ENCODE measurements at regions not wholly inside any gene's neighbourhood (a gene's known extent, or its start where the extent isn't known, plus 50 kb on each side); places are given as distances from the start of the nearest gene placed in this dataset.

DNA sequence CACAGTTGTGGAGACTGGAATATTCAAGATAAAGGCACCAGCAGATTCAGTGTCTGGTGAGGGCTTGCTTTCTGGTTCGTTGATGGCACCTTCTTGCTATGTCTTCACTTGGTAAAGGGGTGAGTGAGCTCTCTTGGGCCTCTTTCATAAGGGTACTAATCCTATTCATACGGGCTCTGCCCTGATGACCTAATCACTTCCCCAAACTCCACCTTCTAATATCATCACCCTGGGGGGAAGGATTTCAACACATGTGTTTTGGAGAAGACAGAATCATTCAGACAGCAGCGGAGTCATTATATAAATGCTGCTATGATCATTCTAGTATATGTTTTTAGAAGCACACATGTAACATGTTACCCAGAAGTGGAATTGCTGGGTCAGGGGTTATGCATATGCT, 295.3 kb upstream of the CTSO start:
- TF ChIP-seq, protein P1, sequence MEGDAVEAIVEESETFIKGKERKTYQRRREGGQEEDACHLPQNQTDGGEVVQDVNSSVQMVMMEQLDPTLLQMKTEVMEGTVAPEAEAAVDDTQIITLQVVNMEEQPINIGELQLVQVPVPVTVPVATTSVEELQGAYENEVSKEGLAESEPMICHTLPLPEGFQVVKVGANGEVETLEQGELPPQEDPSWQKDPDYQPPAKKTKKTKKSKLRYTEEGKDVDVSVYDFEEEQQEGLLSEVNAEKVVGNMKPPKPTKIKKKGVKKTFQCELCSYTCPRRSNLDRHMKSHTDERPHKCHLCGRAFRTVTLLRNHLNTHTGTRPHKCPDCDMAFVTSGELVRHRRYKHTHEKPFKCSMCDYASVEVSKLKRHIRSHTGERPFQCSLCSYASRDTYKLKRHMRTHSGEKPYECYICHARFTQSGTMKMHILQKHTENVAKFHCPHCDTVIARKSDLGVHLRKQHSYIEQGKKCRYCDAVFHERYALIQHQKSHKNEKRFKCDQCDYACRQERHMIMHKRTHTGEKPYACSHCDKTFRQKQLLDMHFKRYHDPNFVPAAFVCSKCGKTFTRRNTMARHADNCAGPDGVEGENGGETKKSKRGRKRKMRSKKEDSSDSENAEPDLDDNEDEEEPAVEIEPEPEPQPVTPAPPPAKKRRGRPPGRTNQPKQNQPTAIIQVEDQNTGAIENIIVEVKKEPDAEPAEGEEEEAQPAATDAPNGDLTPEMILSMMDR (conservative IDR thresholded peaks at IDR 0.05; ENCODE audit: low read depth in 2 of 2), result no peak
- TF ChIP-seq EZH2 (IDR thresholded peaks at IDR 0.05; ENCODE audit: low read depth, unreplicated experiment), result no peak
- no peak for TF ChIP-seq ZNF331 (CRISPR knock-in tag; IDR thresholded peaks at IDR 0.05; ENCODE audit: low read depth)
- TF ChIP-seq CREB1 (CRISPR knock-in tag; IDR thresholded peaks at IDR 0.05; ENCODE audit: low read depth), result no peak
- TF ChIP-seq, protein P2, sequence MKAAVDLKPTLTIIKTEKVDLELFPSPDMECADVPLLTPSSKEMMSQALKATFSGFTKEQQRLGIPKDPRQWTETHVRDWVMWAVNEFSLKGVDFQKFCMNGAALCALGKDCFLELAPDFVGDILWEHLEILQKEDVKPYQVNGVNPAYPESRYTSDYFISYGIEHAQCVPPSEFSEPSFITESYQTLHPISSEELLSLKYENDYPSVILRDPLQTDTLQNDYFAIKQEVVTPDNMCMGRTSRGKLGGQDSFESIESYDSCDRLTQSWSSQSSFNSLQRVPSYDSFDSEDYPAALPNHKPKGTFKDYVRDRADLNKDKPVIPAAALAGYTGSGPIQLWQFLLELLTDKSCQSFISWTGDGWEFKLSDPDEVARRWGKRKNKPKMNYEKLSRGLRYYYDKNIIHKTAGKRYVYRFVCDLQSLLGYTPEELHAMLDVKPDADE (IDR thresholded peaks at IDR 0.05), result no peak
- no peak for TF ChIP-seq EZH2phosphoT487 (IDR thresholded peaks at IDR 0.05; ENCODE audit: unreplicated experiment)
- TF ChIP-seq, protein P3, sequence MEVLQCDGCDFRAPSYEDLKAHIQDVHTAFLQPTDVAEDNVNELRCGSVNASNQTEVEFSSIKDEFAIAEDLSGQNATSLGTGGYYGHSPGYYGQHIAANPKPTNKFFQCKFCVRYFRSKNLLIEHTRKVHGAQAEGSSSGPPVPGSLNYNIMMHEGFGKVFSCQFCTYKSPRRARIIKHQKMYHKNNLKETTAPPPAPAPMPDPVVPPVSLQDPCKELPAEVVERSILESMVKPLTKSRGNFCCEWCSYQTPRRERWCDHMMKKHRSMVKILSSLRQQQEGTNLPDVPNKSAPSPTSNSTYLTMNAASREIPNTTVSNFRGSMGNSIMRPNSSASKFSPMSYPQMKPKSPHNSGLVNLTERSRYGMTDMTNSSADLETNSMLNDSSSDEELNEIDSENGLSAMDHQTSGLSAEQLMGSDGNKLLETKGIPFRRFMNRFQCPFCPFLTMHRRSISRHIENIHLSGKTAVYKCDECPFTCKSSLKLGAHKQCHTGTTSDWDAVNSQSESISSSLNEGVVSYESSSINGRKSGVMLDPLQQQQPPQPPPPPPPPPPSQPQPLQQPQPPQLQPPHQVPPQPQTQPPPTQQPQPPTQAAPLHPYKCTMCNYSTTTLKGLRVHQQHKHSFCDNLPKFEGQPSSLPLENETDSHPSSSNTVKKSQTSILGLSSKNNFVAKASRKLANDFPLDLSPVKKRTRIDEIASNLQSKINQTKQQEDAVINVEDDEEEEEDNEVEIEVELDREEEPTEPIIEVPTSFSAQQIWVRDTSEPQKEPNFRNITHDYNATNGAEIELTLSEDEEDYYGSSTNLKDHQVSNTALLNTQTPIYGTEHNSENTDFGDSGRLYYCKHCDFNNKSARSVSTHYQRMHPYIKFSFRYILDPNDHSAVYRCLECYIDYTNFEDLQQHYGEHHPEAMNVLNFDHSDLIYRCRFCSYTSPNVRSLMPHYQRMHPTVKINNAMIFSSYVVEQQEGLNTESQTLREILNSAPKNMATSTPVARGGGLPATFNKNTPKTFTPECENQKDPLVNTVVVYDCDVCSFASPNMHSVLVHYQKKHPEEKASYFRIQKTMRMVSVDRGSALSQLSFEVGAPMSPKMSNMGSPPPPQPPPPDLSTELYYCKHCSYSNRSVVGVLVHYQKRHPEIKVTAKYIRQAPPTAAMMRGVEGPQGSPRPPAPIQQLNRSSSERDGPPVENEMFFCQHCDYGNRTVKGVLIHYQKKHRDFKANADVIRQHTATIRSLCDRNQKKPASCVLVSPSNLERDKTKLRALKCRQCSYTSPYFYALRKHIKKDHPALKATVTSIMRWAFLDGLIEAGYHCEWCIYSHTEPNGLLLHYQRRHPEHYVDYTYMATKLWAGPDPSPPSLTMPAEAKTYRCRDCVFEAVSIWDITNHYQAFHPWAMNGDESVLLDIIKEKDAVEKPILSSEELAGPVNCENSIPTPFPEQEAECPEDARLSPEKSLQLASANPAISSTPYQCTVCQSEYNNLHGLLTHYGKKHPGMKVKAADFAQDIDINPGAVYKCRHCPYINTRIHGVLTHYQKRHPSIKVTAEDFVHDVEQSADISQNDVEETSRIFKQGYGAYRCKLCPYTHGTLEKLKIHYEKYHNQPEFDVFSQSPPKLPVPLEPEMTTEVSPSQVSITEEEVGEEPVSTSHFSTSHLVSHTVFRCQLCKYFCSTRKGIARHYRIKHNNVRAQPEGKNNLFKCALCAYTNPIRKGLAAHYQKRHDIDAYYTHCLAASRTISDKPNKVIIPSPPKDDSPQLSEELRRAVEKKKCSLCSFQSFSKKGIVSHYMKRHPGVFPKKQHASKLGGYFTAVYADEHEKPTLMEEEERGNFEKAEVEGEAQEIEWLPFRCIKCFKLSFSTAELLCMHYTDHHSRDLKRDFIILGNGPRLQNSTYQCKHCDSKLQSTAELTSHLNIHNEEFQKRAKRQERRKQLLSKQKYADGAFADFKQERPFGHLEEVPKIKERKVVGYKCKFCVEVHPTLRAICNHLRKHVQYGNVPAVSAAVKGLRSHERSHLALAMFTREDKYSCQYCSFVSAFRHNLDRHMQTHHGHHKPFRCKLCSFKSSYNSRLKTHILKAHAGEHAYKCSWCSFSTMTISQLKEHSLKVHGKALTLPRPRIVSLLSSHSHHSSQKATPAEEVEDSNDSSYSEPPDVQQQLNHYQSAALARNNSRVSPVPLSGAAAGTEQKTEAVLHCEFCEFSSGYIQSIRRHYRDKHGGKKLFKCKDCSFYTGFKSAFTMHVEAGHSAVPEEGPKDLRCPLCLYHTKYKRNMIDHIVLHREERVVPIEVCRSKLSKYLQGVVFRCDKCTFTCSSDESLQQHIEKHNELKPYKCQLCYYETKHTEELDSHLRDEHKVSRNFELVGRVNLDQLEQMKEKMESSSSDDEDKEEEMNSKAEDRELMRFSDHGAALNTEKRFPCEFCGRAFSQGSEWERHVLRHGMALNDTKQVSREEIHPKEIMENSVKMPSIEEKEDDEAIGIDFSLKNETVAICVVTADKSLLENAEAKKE (CRISPR knock-in tag; IDR thresholded peaks at IDR 0.05), result no peak
- TF ChIP-seq, protein P4, sequence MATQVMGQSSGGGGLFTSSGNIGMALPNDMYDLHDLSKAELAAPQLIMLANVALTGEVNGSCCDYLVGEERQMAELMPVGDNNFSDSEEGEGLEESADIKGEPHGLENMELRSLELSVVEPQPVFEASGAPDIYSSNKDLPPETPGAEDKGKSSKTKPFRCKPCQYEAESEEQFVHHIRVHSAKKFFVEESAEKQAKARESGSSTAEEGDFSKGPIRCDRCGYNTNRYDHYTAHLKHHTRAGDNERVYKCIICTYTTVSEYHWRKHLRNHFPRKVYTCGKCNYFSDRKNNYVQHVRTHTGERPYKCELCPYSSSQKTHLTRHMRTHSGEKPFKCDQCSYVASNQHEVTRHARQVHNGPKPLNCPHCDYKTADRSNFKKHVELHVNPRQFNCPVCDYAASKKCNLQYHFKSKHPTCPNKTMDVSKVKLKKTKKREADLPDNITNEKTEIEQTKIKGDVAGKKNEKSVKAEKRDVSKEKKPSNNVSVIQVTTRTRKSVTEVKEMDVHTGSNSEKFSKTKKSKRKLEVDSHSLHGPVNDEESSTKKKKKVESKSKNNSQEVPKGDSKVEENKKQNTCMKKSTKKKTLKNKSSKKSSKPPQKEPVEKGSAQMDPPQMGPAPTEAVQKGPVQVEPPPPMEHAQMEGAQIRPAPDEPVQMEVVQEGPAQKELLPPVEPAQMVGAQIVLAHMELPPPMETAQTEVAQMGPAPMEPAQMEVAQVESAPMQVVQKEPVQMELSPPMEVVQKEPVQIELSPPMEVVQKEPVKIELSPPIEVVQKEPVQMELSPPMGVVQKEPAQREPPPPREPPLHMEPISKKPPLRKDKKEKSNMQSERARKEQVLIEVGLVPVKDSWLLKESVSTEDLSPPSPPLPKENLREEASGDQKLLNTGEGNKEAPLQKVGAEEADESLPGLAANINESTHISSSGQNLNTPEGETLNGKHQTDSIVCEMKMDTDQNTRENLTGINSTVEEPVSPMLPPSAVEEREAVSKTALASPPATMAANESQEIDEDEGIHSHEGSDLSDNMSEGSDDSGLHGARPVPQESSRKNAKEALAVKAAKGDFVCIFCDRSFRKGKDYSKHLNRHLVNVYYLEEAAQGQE (IDR thresholded peaks at IDR 0.05; ENCODE audit: unreplicated experiment), result no peak
- no peak for TF ChIP-seq STAT1 (IDR thresholded peaks at IDR 0.05; ENCODE audit: unreplicated experiment)
- no peak for TF ChIP-seq POLR2AphosphoS5 (IDR thresholded peaks at IDR 0.05; ENCODE audit: low read depth)
- TF ChIP-seq JUNB (IDR thresholded peaks at IDR 0.05; ENCODE audit: unreplicated experiment), result no peak
- TF ChIP-seq ZNF114 (CRISPR knock-in tag; IDR thresholded peaks at IDR 0.05), result no peak

Measured in GM23338 (cell line).